Amygdala (tissue), 56 donors: ENCODE measurements at regions not wholly inside any gene's neighbourhood (a gene's known extent, or its start where the extent isn't known, plus 50 kb on each side); places are given as distances from the start of the nearest gene placed in this dataset.
A peak's percentile ranks its signal among the peaks of the same experiment; 100 is the strongest.

ENCODE experiments used
- DNase-seq, 56 donors: peaks; one replicate each; lab custom pipeline; 2025; lab: John Stamatoyannopoulos, UW

DNA sequence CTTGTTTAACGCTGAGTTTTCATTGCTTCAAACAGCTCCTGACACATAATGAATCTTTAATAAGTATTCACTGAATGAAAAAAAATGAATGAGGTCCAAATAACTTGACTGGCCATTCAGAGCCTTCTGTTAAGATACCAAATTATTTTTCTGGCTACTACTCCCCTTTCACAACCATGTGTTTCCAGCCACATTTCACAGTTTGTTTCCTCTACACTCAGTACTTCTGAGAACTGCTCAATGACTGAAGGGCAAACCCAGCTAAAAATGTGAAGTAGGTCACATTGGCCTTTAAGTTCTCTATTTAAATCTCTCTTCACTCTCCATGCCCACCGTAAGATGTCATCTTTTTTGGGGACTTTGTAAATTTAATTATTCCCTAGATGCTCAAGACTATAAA lies 78.4 kb upstream of the KRR1 start:
- no peak for DNase-seq

GRCh38 chr12:75587340-75588106 lies 76.1 kb upstream of the KRR1 start:
- no peak for DNase-seq

GRCh38 chr12:75585330-75585729 lies 73.9 kb upstream of the KRR1 start:
- no peak for DNase-seq

- DNase-seq, result no peak
These were observed 71.9 kb upstream of the KRR1 start for GRCh38 chr12:75583355-75583754.

DNA sequence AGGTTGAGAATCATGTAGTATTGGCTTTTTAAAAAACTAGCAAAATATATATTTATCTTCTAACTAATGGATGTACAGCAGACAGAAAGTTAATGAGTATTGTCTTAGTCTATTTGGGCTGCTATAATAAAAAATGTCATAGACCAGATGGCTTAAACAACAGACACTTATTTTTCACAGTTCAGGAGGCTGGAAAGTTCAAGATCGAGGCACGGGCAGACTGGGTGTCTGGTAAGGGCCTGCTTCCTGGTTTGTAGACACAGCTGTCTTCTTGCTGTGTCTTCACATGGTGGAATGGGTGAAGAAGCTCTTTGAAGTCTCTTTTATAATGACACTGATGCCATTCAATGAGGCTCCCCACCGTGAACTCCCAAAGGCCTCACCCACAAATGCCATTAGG lies 70.1 kb upstream of the KRR1 start:
- no peak for DNase-seq

- DNase-seq, result no peak
These were observed 68.1 kb upstream of the KRR1 start for GRCh38 chr12:75579552-75579951.

DNA sequence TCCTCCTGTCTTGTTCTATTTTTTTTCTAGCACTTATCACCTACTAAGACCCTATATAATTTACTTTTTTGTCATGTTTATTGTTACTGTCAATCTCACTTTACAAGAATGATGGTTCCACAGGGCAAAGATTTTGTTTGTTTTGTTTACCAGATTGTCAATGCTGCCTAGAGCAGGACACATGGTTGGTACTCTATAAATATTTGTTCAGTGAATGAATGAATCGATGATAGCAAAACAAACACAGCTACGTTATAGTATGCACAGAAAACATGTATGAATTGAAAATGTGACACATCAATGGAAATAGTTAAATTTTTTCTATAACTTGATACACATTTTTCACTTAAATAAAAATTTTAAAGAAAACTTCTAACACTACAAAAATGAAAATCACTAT lies 67.1 kb upstream of the KRR1 start:
- DNase-seq, result no peak

- DNase-seq, result no peak
These were observed 66.4 kb upstream of the KRR1 start for GRCh38 chr12:75577812-75578211.

- DNase-seq, result no peak
These were observed 60.3 kb upstream of the KRR1 start for GRCh38 chr12:75571656-75572205.

GRCh38 chr12:75571204-75571603 lies 59.8 kb upstream of the KRR1 start:
- no peak for DNase-seq

GRCh38 chr12:75568801-75569200 lies 57.4 kb upstream of the KRR1 start:
- no peak for DNase-seq

- no peak for DNase-seq
These were observed 57.0 kb upstream of the KRR1 start for GRCh38 chr12:75568393-75568792.

- DNase-seq, result no peak
These were observed 54.4 kb upstream of the KRR1 start for GRCh38 chr12:75565795-75566194.

DNA sequence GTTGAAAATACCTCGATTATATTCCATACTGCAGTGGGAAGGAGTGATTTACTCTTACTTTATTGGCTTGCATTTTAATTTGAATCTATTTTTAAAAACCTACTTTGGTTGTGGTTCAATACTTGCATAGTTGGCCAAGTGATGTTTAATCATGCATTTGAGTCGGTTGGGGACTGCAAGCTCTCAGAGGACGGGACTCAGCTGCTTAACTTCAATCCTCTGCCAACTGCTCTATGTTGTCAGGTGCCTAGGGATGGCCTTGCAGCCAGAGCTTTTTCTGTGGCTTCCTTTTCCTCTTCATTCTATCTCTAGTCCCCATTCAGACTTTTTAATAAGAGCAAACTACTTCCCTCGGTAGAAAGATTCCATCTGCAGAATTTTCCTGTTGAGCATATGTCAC lies 53.4 kb upstream of the KRR1 start:
- DNase-seq, result no peak

DNA sequence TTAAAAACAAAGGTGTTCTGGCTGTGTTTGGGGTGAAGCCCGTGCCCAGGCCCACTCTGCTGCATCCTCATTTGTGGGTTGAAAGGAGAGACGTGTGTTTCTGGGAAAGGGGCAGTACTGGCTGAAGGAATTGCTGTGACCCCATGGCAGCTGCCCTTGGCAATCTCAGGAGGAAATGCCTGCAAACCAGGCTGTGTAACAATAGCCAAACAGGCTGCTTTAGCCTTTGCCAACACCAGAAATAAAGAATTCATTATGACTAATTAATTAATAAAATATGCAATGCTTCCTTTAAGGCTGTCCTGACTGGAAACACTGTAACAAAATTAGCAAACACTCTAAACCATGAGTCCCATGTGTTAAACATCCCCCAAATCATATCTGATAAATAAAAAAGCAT lies 53.0 kb upstream of the KRR1 start:
- peak in 3 of 56 donors; percentile 1 to 8 (median 5) for DNase-seq

GRCh38 chr12:75563351-75563750 lies 51.9 kb upstream of the KRR1 start:
- DNase-seq, result no peak

- DNase-seq, result no peak
These were observed 50.5 kb upstream of the KRR1 start for GRCh38 chr12:75561921-75562320.
